K562 (cell line): ENCODE measurements at regions not wholly inside any gene's neighbourhood (a gene's known extent, or its start where the extent isn't known, plus 50 kb on each side); places are given as distances from the start of the nearest gene placed in this dataset.

ENCODE experiments used
- ATF3 ChIP-seq, 2 experiments: fragments of 450-650 bp in 1 of 2; sonication (generic) in 1 of 2; formaldehyde crosslinking in 1 of 2; IDR thresholded peaks in 1 of 2; conservative IDR thresholded peaks in 1 of 2; 2 replicates each; pipeline versions ENCODE4 v1.6.1 to v1.8.1; 2016 to 2023; ENCODE audit warnings: mild to moderate bottlenecking in 2 of 2, moderate library complexity in 2 of 2, inconsistent platforms in 1 of 2, missing genetic modification reagents in 1 of 2
- CCNT2 ChIP-seq: IDR thresholded peaks from 2 replicates; pipeline ENCODE4 v1.6.1; 2011; ENCODE audit warnings: borderline replicate concordance, low read depth, mild to moderate bottlenecking, moderate library complexity, mixed read lengths, low read length; ENCODE audit not compliant: insufficient read length; ENCODE audit errors: extremely low read depth
- ETV6 ChIP-seq, 3 experiments: fragments of 150-350 bp in 1 of 3; sonication (generic) in 1 of 3; formaldehyde crosslinking in 1 of 3; IDR thresholded peaks; 2 replicates each; pipeline versions ENCODE4 v1.6.1 to v1.8.0; 2014 to 2022; ENCODE audit warnings: borderline replicate concordance in 2 of 3, low read depth in 2 of 3, antibody characterized with exemption in 1 of 3, low read length in 1 of 3, mild to moderate bottlenecking in 1 of 3, missing genetic modification reagents in 1 of 3
- HMGXB4 ChIP-seq: sonication (generic); formaldehyde crosslinking; IDR thresholded peaks from 2 replicates; pipeline ENCODE4 v1.8.1; 2023; ENCODE audit warnings: mild to moderate bottlenecking, missing genetic modification reagents
- SMARCA5 ChIP-seq: fragments of 450-650 bp; IDR thresholded peaks from 2 replicates; pipeline ENCODE4 v1.6.1; 2016
- SNRNP70 ChIP-seq: fragments of 200-400 bp; formaldehyde crosslinking; optimal IDR thresholded peaks from 2 replicates; pipeline ENCODE3; 2017; ENCODE audit warnings: low read depth, low read length
- ZBTB33 ChIP-seq: sonication (generic); formaldehyde crosslinking; IDR thresholded peaks from 2 replicates; pipeline ENCODE4 v1.8.1; 2023; ENCODE audit warnings: mild to moderate bottlenecking, missing genetic modification reagents
- ZNF444 ChIP-seq: fragments of 250-450 bp; sonication (Bioruptor Pico); IDR thresholded peaks from 2 replicates; pipeline ENCODE4 v1.4.0; 2020; ENCODE audit warnings: mild to moderate bottlenecking, moderate library complexity

GRCh38 chr1:166766942-166767341, 72.3 kb upstream of the POGK start (continued):
- TF ChIP-seq HMGXB4 (CRISPR knock-in tag), result no peak
- TF ChIP-seq ZBTB33 (CRISPR knock-in tag), result no peak
- no peak for TF ChIP-seq ETV6 (IDR thresholded peaks at IDR 0.05; ENCODE audit: borderline replicate concordance in 1 of 2, low read depth in 2 of 2, low read length in 1 of 2)
- TF ChIP-seq ETV6 (CRISPR knock-in tag; IDR thresholded peaks at IDR 0.05; ENCODE audit: borderline replicate concordance), result no peak
- TF ChIP-seq SMARCA5, result no peak
- TF ChIP-seq SNRNP70, result no peak
- no peak for TF ChIP-seq ZNF444
- TF ChIP-seq CCNT2, result no peak
- TF ChIP-seq ATF3 (IDR thresholded peaks at IDR 0.05), result no peak
- TF ChIP-seq ATF3 (CRISPR knock-in tag; conservative IDR thresholded peaks at IDR 0.05), result no peak
